OCI-LY7 (cell line): ENCODE measurements at regions not wholly inside any gene's neighbourhood (a gene's known extent, or its start where the extent isn't known, plus 50 kb on each side); places are given as distances from the start of the nearest gene placed in this dataset.

Source experiments
- BruUV-seq: library from RNA; stranded (reverse); fragments of 400-500 nt; replicated peaks from 2 replicates; lab custom pipeline; 2021; lab: Mats Ljungman, UMichigan
- CTCF ChIA-PET: fragments of 300-600 bp; sonication (Branson Sonifier 250); formaldehyde crosslinking; loops from one replicate; lab custom pipeline; 2022; ENCODE audit warnings: antibody characterized with exemption; ENCODE audit not compliant: unreplicated experiment; lab: Charles Lee
- POLR2A ChIA-PET: fragments of 300-600 bp; sonication (Branson Sonifier 250); formaldehyde crosslinking; loops from one replicate; lab custom pipeline; 2022; ENCODE audit warnings: antibody characterized with exemption; lab: Charles Lee
- DNase-seq: peaks from one replicate; pipeline ENCODE4 v3.0.0-alpha.2; 2015; ENCODE audit warnings: low spot score
- H2AFZ ChIP-seq: fragments of 200-600 bp; sonication (generic), shearing (Covaris generic); 2 replicates; pipeline ENCODE4 v1.6.1; 2014; ENCODE audit warnings: mild to moderate bottlenecking, antibody characterized with exemption, low read length, moderate library complexity
- H3K27ac ChIP-seq: fragments of 200-600 bp; sonication (generic); 2 replicates; pipeline ENCODE4 v1.5.1; 2014; ENCODE audit warnings: mixed run types, low read depth, mild to moderate bottlenecking, moderate library complexity, low read length, inconsistent platforms; ENCODE audit not compliant: poor library complexity, severe bottlenecking
- H3K36me3 ChIP-seq: fragments of 200-600 bp; sonication (generic); 2 replicates; pipeline ENCODE4 v1.6.1; 2014; ENCODE audit warnings: mild to moderate bottlenecking, antibody characterized with exemption, low read length, moderate library complexity, mixed read lengths; ENCODE audit not compliant: insufficient read depth
- H3K4me1 ChIP-seq: fragments of 200-600 bp; sonication (generic); 2 replicates; pipeline ENCODE4 v1.5.1; 2014; ENCODE audit warnings: mild to moderate bottlenecking, low read length; ENCODE audit not compliant: insufficient read depth, poor library complexity, severe bottlenecking
- H3K4me2 ChIP-seq: fragments of 200-600 bp; sonication (generic); 2 replicates; pipeline ENCODE4 v1.6.1; 2014; ENCODE audit warnings: mild to moderate bottlenecking, low read length
- H3K4me3 ChIP-seq: fragments of 200-600 bp; sonication (generic); 2 replicates; pipeline ENCODE4 v1.5.1; 2014; ENCODE audit warnings: mild to moderate bottlenecking, low read depth, low read length; ENCODE audit not compliant: poor library complexity, severe bottlenecking
- H3K79me2 ChIP-seq: fragments of 200-600 bp; sonication (generic); 2 replicates; pipeline ENCODE4 v1.6.1; 2016; ENCODE audit warnings: low read depth, mild to moderate bottlenecking, low read length, moderate library complexity, mixed read lengths; ENCODE audit not compliant: insufficient read depth
- H3K9me2 ChIP-seq: fragments of 200-600 bp; sonication (generic); 2 replicates; pipeline ENCODE4 v1.6.1; 2016; ENCODE audit warnings: mild to moderate bottlenecking, low read length, mixed read lengths; ENCODE audit not compliant: insufficient read depth
- H3K9me3 ChIP-seq: fragments of 200-600 bp; sonication (generic); 2 replicates; pipeline ENCODE4 v1.6.1; 2014; ENCODE audit warnings: mild to moderate bottlenecking, mixed run types, low read length, mixed read lengths
- H4K20me1 ChIP-seq: fragments of 200-600 bp; sonication (generic); 2 replicates; pipeline ENCODE4 v1.6.1; 2014; ENCODE audit warnings: mild to moderate bottlenecking, antibody characterized with exemption, low read length, moderate library complexity, mixed read lengths; ENCODE audit not compliant: insufficient read depth
- CTCF ChIP-seq: fragments of 200-600 bp; sonication (generic); conservative IDR thresholded peaks from 2 replicates; pipeline ENCODE4 v1.5.1; 2014; ENCODE audit warnings: mild to moderate bottlenecking, antibody characterized with exemption, low read length, moderate library complexity, mixed read lengths
- EZH2phosphoT487 ChIP-seq: fragments of 200-600 bp; sonication (generic); IDR thresholded peaks from 2 replicates; pipeline ENCODE4 v1.6.1; 2018; ENCODE audit warnings: low read depth, borderline replicate concordance, mild to moderate bottlenecking, mixed run types, antibody characterized with exemption, low read length, moderate library complexity, mixed read lengths
- intact Hi-C: fragments of 100-400 bp; cut with micrococcal nuclease; formaldehyde crosslinking; loops from one replicate; pipeline ENCODE4 v1.10.0; 2022; ENCODE audit not compliant: unreplicated experiment

DNA sequence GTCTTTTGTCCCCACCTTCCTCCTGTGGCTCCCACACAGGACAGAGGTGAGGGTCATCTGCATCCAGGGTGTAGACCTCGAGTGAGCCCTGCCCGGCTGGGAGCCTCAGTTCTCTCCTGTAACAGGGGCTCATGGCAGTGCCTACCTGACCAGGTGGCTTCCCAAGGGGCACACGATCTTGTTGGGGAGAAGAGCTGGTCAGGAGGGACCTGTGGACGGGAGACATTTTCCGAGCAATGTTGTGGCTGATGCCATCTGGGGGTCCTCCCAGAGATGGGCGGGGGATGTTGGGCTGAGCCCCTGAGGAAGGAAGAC lies 51.9 kb downstream of the CEBPB start:
- no TSS peak for BruUV-seq
- no peak overlapping the region for H3K4me3 ChIP-seq
- H3K4me2 ChIP-seq = no peak overlapping the region
- H3K79me2 ChIP-seq = no peaks in the 10 kb centered on the region
- no peaks in the 10 kb centered on the region for H3K36me3 ChIP-seq
- H4K20me1 ChIP-seq = no peaks in the 10 kb centered on the region
- no peak overlapping the region for H2AFZ ChIP-seq
- no peaks in the 10 kb centered on the region for H3K9me2 ChIP-seq
- ChIA-PET CTCF (no interaction called here), POLR2A (no interaction called here)
- H3K27ac ChIP-seq = no peak overlapping the region
- intact Hi-C loops = no loop called here
- H3K9me3 ChIP-seq = no peaks in the 10 kb centered on the region
- no peak for TF ChIP-seq EZH2phosphoT487
- TF ChIP-seq CTCF = no peak
- H3K4me1 ChIP-seq = no peaks in the 10 kb centered on the region
- no peak for DNase-seq

DNA sequence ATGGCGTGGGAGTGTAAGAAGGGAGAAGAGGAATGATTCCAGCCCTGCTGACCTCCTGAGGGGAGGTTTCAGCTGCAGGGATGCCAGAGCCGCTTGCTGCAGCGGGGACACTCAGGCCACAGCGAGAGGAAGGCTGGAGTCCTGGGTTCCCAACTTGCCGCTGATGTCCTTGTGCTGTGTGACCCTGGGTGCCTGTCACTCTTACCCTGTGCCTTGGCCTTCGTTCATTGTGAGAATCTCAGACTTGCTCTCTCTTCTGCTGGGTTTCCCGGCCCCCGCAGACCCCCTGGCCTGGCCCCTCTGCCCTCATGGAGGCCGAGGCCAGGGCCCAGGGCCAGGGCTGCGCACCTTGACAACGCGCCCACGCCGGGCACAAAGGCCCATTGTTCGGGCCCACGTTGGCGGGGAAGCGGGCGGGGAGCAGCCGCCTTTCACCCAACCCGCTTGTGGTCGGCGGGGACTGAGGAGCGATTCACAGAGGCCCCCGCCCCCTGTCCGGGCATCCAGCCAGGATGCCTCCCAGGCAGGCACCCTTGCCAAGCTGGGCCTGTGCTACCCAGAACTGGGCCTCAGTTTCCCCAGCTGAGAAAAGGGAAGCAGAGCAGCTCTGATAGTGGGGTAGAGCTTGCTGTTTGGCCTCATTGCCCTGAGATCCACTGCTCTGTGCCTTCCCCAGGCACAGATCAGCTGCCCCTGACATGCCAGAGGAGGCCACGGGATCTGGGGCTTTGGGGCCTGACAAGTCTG lies 52.4 kb downstream of the CEBPB start:
- no peak overlapping the region for H3K4me2 ChIP-seq
- no peak overlapping the region for H3K4me3 ChIP-seq
- BruUV-seq = no TSS peak
- H3K9me3 ChIP-seq = no peaks in the 10 kb centered on the region
- H3K79me2 ChIP-seq = no peaks in the 10 kb centered on the region
- no peak overlapping the region for H2AFZ ChIP-seq
- TF ChIP-seq EZH2phosphoT487 (no peak), CTCF (no peak)
- ChIA-PET CTCF (no interaction called here), POLR2A (no interaction called here)
- no peaks in the 10 kb centered on the region for H3K9me2 ChIP-seq
- intact Hi-C loops = no loop called here
- no peaks in the 10 kb centered on the region for H3K4me1 ChIP-seq
- no peak overlapping the region for H3K27ac ChIP-seq
- no peak for DNase-seq
- no peaks in the 10 kb centered on the region for H3K36me3 ChIP-seq
- no peaks in the 10 kb centered on the region for H4K20me1 ChIP-seq

GRCh38 chr20:50243610-50244351 lies 53.2 kb downstream of the CEBPB start:
- H4K20me1 ChIP-seq = no peaks in the 10 kb centered on the region
- no peaks in the 10 kb centered on the region for H3K4me1 ChIP-seq
- CTCF ChIA-PET = no interaction called here
- H3K4me3 ChIP-seq = no peak overlapping the region
- intact Hi-C loops = no loop called here
- no peak for DNase-seq
- no peaks in the 10 kb centered on the region for H3K9me3 ChIP-seq
- no peak for TF ChIP-seq CTCF
- TF ChIP-seq EZH2phosphoT487 = no peak
- no peaks in the 10 kb centered on the region for H3K79me2 ChIP-seq
- H3K36me3 ChIP-seq = no peaks in the 10 kb centered on the region
- POLR2A ChIA-PET = no interaction called here
- no peak overlapping the region for H3K4me2 ChIP-seq
- no peak overlapping the region for H2AFZ ChIP-seq
- BruUV-seq = no TSS peak
- no peak overlapping the region for H3K27ac ChIP-seq
- no peaks in the 10 kb centered on the region for H3K9me2 ChIP-seq
